Colonic mucosa (tissue), 4 donors: ENCODE measurements at regions not wholly inside any gene's neighbourhood (a gene's known extent, or its start where the extent isn't known, plus 50 kb on each side); places are given as distances from the start of the nearest gene placed in this dataset.
"Not testable (repeated sequence)": the region's sequence is repeated elsewhere in the genome, so short reads cannot be mapped to it uniquely, and the experiment has no call there.

Source experiments
- DNase-seq: peaks from one replicate; pipeline ENCODE4 v3.0.0-alpha.2; 2020
- H3K27ac ChIP-seq: fragments of 200-600 bp; one replicate; pipeline ENCODE4 v1.8.0; 2021
- H3K27me3 ChIP-seq: fragments of 200-600 bp; one replicate; pipeline ENCODE4 v1.8.0; 2021
- H3K36me3 ChIP-seq: fragments of 200-600 bp; one replicate; pipeline ENCODE4 v1.8.0; 2021
- H3K4me1 ChIP-seq: fragments of 200-600 bp; one replicate; pipeline ENCODE4 v1.8.0; 2021; ENCODE audit warnings: mild to moderate bottlenecking
- H3K4me3 ChIP-seq: fragments of 200-600 bp; one replicate; pipeline ENCODE4 v1.8.0; 2021
- H3K9ac ChIP-seq, 2 donors: one replicate each; pipeline ENCODE4 v1.7.0; 2013; ENCODE audit warnings: control low read depth in 2 of 2, low read depth in 2 of 2, low read length in 2 of 2
- H3K9me3 ChIP-seq: fragments of 200-600 bp; one replicate; pipeline ENCODE4 v1.8.0; 2021
- CTCF ChIP-seq: fragments of 200-600 bp; IDR thresholded peaks from one replicate; pipeline ENCODE4 v1.8.0; 2022; ENCODE audit warnings: antibody characterized with exemption, mild to moderate bottlenecking
- intact Hi-C: fragments of 100-400 bp; cut with DNase I; formaldehyde crosslinking; loops from one replicate; pipeline ENCODE4 v1.14.1; 2022
- donor health status: healthy.
- donor health status: DM: no; HTN: no; CAD: no.
- donor health status: DM: no; HTN: no; CAD: no.

GRCh38 chr4:103499094-103499493 is 220.7 kb downstream of the TACR3 start:
- no peak overlapping the region for H3K27ac ChIP-seq
- H3K9me3 ChIP-seq = no peaks in the 10 kb centered on the region
- intact Hi-C loops = no loop called here
- H3K4me1 ChIP-seq = no peaks in the 10 kb centered on the region
- H3K4me3 ChIP-seq = no peak overlapping the region
- no peaks in the 10 kb centered on the region for H3K27me3 ChIP-seq
- no peaks in the 10 kb centered on the region for H3K36me3 ChIP-seq
- no peak for TF ChIP-seq CTCF
- no peak for DNase-seq
- H3K9ac ChIP-seq = no peak overlapping the region

GRCh38 chr4:103498161-103499070 is 221.4 kb downstream of the TACR3 start:
- no peak overlapping the region for H3K27ac ChIP-seq
- no peak for TF ChIP-seq CTCF
- no peak for DNase-seq
- H3K9ac ChIP-seq = no peak overlapping the region
- no peaks in the 10 kb centered on the region for H3K36me3 ChIP-seq
- no peak overlapping the region for H3K4me3 ChIP-seq
- no peaks in the 10 kb centered on the region for H3K27me3 ChIP-seq
- no peaks in the 10 kb centered on the region for H3K4me1 ChIP-seq
- no peaks in the 10 kb centered on the region for H3K9me3 ChIP-seq
- intact Hi-C loops = no loop called here

GRCh38 chr4:103497692-103498091 is 222.1 kb downstream of the TACR3 start:
- no peak for TF ChIP-seq CTCF
- Histone ChIP-seq H3K4me3 (no peak overlapping the region), H3K4me1 (no peaks in the 10 kb centered on the region), H3K9me3 (no peaks in the 10 kb centered on the region), H3K27me3 (no peaks in the 10 kb centered on the region), H3K9ac (no peak overlapping the region), H3K36me3 (no peaks in the 10 kb centered on the region), H3K27ac (no peak overlapping the region)
- no peak for DNase-seq
- intact Hi-C loops = no loop called here

GRCh38 chr4:103496800-103497199 is 223.0 kb downstream of the TACR3 start:
- no peak for DNase-seq
- Histone ChIP-seq H3K4me3 (no peak overlapping the region), H3K9me3 (no peaks in the 10 kb centered on the region), H3K9ac (no peak overlapping the region), H3K27me3 (no peaks in the 10 kb centered on the region), H3K36me3 (no peaks in the 10 kb centered on the region), H3K27ac (no peak overlapping the region), H3K4me1 (no peaks in the 10 kb centered on the region)
- no peak for TF ChIP-seq CTCF
- intact Hi-C loops = no loop called here

- DNase-seq = no peak
- no peak overlapping the region for H3K27ac ChIP-seq
- H3K27me3 ChIP-seq = no peaks in the 10 kb centered on the region
- H3K9ac ChIP-seq = no peak overlapping the region
- no peak for TF ChIP-seq CTCF
- intact Hi-C loops = no loop called here
- H3K4me1 ChIP-seq = no peaks in the 10 kb centered on the region
- H3K4me3 ChIP-seq = no peak overlapping the region
- H3K9me3 ChIP-seq = no peaks in the 10 kb centered on the region
- H3K36me3 ChIP-seq = no peaks in the 10 kb centered on the region
Observed at GRCh38 chr4:103493450-103494159, 226.2 kb downstream of the TACR3 start.

- H3K4me1 ChIP-seq, H3K9me3 ChIP-seq, DNase-seq, H3K9ac ChIP-seq, H3K36me3 ChIP-seq, intact Hi-C loops, H3K27me3 ChIP-seq, H3K4me3 ChIP-seq, H3K27ac ChIP-seq: not testable (repeated sequence)
Observed at GRCh38 chr4:103485296-103485695, 234.5 kb downstream of the TACR3 start.
